ENCODE measurements at regions not wholly inside any gene's neighbourhood (a gene's known extent, or its start where the extent isn't known, plus 50 kb on each side); places are given as distances from the start of the nearest gene placed in this dataset.

GRCh38 chr21:39105836-39106235 is 77.4 kb downstream of the PSMG1 start:
- H3K9me3 Mint-ChIP-seq, result no peaks in the 10 kb centered on the region
- no peaks in the 10 kb centered on the region for H3K27me3 ChIP-seq (ENCODE audit: control insufficient read depth in 1 of 2, insufficient read depth in 2 of 2, low read length in 2 of 2)
- no peak overlapping the region for H3K4me3 ChIP-seq (ENCODE audit: low read length)
- H3K4me1 Mint-ChIP-seq (ENCODE audit: low read depth), result no peaks in the 10 kb centered on the region
- H3K9me3 ChIP-seq (ENCODE audit: control insufficient read depth in 1 of 2, insufficient read depth in 1 of 2, low read length in 2 of 2), result no peaks in the 10 kb centered on the region
- no peak overlapping the region for H3K4me3 Mint-ChIP-seq
- H3K4me1 ChIP-seq (ENCODE audit: insufficient read depth, low read length), result no peaks in the 10 kb centered on the region
- no peak for ATAC-seq (ENCODE audit: poor library complexity)
- POLR2A ChIA-PET, result no interaction called here
- DNase-seq, result no peak
- peaks cover 9% of the 10 kb centered on the region for H3K27me3 Mint-ChIP-seq
- H3K27ac ChIP-seq (ENCODE audit: low read depth in 1 of 2, low read length in 2 of 2), result no peak overlapping the region
- no peaks in the 10 kb centered on the region for H3K36me3 ChIP-seq (ENCODE audit: insufficient read depth, low read length)
- H3K36me3 Mint-ChIP-seq (ENCODE audit: low read depth), result no peaks in the 10 kb centered on the region
- intact Hi-C loops (cut with DNase I, micrococcal nuclease), result no loop called here
- CTCF ChIA-PET, result no interaction called here
- TF ChIP-seq, protein P1, sequence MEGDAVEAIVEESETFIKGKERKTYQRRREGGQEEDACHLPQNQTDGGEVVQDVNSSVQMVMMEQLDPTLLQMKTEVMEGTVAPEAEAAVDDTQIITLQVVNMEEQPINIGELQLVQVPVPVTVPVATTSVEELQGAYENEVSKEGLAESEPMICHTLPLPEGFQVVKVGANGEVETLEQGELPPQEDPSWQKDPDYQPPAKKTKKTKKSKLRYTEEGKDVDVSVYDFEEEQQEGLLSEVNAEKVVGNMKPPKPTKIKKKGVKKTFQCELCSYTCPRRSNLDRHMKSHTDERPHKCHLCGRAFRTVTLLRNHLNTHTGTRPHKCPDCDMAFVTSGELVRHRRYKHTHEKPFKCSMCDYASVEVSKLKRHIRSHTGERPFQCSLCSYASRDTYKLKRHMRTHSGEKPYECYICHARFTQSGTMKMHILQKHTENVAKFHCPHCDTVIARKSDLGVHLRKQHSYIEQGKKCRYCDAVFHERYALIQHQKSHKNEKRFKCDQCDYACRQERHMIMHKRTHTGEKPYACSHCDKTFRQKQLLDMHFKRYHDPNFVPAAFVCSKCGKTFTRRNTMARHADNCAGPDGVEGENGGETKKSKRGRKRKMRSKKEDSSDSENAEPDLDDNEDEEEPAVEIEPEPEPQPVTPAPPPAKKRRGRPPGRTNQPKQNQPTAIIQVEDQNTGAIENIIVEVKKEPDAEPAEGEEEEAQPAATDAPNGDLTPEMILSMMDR (IDR thresholded peaks at IDR 0.05), result no peak
- no peak overlapping the region for H3K27ac Mint-ChIP-seq

DNA sequence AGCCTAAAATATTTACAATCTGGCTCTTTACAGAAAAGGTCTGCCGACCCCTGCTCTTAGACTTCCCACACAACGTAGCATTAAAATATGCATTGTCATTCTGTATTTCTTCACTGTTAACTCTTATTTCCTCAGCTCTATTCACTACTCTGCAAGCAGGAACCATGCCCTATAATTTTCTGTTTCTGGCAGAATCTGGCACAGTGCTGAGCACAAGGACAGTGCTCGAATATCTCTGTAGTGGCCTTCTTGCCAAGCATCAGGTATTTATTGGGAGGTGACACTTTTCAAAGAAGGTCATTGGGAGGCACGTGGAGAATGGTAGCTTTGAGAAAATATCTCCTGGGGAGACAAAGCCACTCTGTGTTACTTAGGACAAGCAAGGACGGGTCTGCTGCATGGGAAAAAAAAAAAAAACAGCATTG is 77.9 kb downstream of the PSMG1 start:
- ATAC-seq (ENCODE audit: poor library complexity) (no peak), DNase-seq (no peak)
- Histone ChIP-seq H3K36me3 (ENCODE audit: insufficient read depth, low read length) (no peaks in the 10 kb centered on the region), H3K27ac (ENCODE audit: low read depth in 1 of 2, low read length in 2 of 2) (no peak overlapping the region), H3K4me1 (ENCODE audit: insufficient read depth, low read length) (no peaks in the 10 kb centered on the region), H3K27me3 (ENCODE audit: control insufficient read depth in 1 of 2, insufficient read depth in 2 of 2, low read length in 2 of 2) (no peaks in the 10 kb centered on the region), H3K9me3 (ENCODE audit: control insufficient read depth in 1 of 2, insufficient read depth in 1 of 2, low read length in 2 of 2) (no peaks in the 10 kb centered on the region), H3K4me3 (ENCODE audit: low read length) (no peak overlapping the region)
- ChIA-PET CTCF (interaction anchor here (0.6 kb wide), 1 partner anchor 108 kb away, joined by 4 read pairs; no protein-coding TSS in a partner anchor), POLR2A (no interaction called here)
- no peaks in the 10 kb centered on the region for H3K9me3 Mint-ChIP-seq
- H3K27me3 Mint-ChIP-seq, result peaks cover 9% of the 10 kb centered on the region
- no peak overlapping the region for H3K4me3 Mint-ChIP-seq
- no peaks in the 10 kb centered on the region for H3K4me1 Mint-ChIP-seq (ENCODE audit: low read depth)
- no peak overlapping the region for H3K27ac Mint-ChIP-seq
- intact Hi-C loops (cut with DNase I, micrococcal nuclease), result no loop called here
- H3K36me3 Mint-ChIP-seq (ENCODE audit: low read depth), result no peaks in the 10 kb centered on the region
- TF ChIP-seq, protein P1 (IDR thresholded peaks at IDR 0.05), result no peak

GRCh38 chr21:39104911-39105310 is 78.3 kb downstream of the PSMG1 start:
- intact Hi-C loops (cut with DNase I, micrococcal nuclease), result no loop called here
- no peak overlapping the region for H3K27ac Mint-ChIP-seq
- H3K9me3 Mint-ChIP-seq, result no peaks in the 10 kb centered on the region
- no peak overlapping the region for H3K27ac ChIP-seq (ENCODE audit: low read depth in 1 of 2, low read length in 2 of 2)
- H3K4me3 ChIP-seq (ENCODE audit: low read length), result no peak overlapping the region
- no peaks in the 10 kb centered on the region for H3K36me3 Mint-ChIP-seq (ENCODE audit: low read depth)
- H3K27me3 ChIP-seq (ENCODE audit: control insufficient read depth in 1 of 2, insufficient read depth in 2 of 2, low read length in 2 of 2), result no peaks in the 10 kb centered on the region
- H3K4me1 Mint-ChIP-seq (ENCODE audit: low read depth), result no peaks in the 10 kb centered on the region
- TF ChIP-seq, protein P1 (IDR thresholded peaks at IDR 0.05), result no peak
- no peak overlapping the region for H3K4me3 Mint-ChIP-seq
- ChIA-PET POLR2A (no interaction called here), CTCF (interaction anchor here (0.6 kb wide), 1 partner anchor 108 kb away, joined by 4 read pairs; no protein-coding TSS in a partner anchor)
- no peak for ATAC-seq (ENCODE audit: poor library complexity)
- no peak for DNase-seq
- H3K36me3 ChIP-seq (ENCODE audit: insufficient read depth, low read length), result no peaks in the 10 kb centered on the region
- peaks cover 9% of the 10 kb centered on the region for H3K27me3 Mint-ChIP-seq
- no peaks in the 10 kb centered on the region for H3K9me3 ChIP-seq (ENCODE audit: control insufficient read depth in 1 of 2, insufficient read depth in 1 of 2, low read length in 2 of 2)
- H3K4me1 ChIP-seq (ENCODE audit: insufficient read depth, low read length), result no peaks in the 10 kb centered on the region

Data from CD4-positive, alpha-beta T cell (primary cell).